AG04450 (cell line): ENCODE measurements at regions not wholly inside any gene's neighbourhood (a gene's known extent, or its start where the extent isn't known, plus 50 kb on each side); places are given as distances from the start of the nearest gene placed in this dataset.

Experiments used
- CTCF ChIA-PET: fragments of 300-600, 350-600 bp; formaldehyde crosslinking; extraction: SDS; loops from one replicate; lab custom pipeline; 2022; ENCODE audit warnings: antibody characterized with exemption, inconsistent platforms; lab: Charles Lee
- POLR2A ChIA-PET: fragments of 350-600 bp; formaldehyde crosslinking; extraction: SDS; loops from one replicate; lab custom pipeline; 2021; ENCODE audit warnings: antibody characterized with exemption, inconsistent platforms; lab: Yijun Ruan, JAX
- DNase-seq: peaks from one replicate; pipeline ENCODE4 v3.0.0-alpha.2; 2011; ENCODE audit warnings: low read depth, low spot score
- H3K27ac ChIP-seq: one replicate; pipeline ENCODE4 v1.5.1; 2012; ENCODE audit warnings: low read depth, low read length, control low read depth
- H3K27me3 ChIP-seq: one replicate; pipeline ENCODE4 v1.6.0; 2012; ENCODE audit warnings: low read length; ENCODE audit not compliant: control insufficient read depth, insufficient read depth
- H3K4me3 ChIP-seq: 2 replicates; pipeline ENCODE4 v1.5.1; 2011; ENCODE audit warnings: mild to moderate bottlenecking, low read depth, low read length, control low read depth
- H3K9me3 ChIP-seq: 2 replicates; pipeline ENCODE4 v1.5.1; 2012; ENCODE audit warnings: low read length; ENCODE audit not compliant: control insufficient read depth, insufficient read depth
- TF ChIP-seq, protein P1 (sequence below): IDR thresholded peaks from 2 replicates; pipeline ENCODE4 v1.5.1; 2011; ENCODE audit warnings: low read depth, low read length, control low read depth, inconsistent platforms

DNA sequence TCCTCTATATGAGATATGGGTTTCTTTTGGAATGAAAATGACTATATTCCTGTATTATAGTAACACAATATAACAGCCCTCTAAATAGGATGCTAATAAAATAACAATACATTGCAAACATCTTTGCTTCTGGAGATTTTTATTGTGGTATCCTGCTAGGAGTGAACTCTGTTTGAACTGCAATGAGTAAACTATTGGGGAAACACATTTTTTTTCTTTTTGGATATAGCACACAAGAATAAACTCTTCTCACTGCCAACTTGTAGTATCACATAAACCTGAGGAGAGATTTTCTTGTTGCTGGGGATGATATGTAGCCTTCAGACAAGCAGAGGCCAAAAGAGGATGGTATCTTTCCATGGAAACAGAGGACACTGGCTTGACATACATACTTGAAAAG lies 238.2 kb downstream of the C4orf33 start:
- TF ChIP-seq, protein P1, sequence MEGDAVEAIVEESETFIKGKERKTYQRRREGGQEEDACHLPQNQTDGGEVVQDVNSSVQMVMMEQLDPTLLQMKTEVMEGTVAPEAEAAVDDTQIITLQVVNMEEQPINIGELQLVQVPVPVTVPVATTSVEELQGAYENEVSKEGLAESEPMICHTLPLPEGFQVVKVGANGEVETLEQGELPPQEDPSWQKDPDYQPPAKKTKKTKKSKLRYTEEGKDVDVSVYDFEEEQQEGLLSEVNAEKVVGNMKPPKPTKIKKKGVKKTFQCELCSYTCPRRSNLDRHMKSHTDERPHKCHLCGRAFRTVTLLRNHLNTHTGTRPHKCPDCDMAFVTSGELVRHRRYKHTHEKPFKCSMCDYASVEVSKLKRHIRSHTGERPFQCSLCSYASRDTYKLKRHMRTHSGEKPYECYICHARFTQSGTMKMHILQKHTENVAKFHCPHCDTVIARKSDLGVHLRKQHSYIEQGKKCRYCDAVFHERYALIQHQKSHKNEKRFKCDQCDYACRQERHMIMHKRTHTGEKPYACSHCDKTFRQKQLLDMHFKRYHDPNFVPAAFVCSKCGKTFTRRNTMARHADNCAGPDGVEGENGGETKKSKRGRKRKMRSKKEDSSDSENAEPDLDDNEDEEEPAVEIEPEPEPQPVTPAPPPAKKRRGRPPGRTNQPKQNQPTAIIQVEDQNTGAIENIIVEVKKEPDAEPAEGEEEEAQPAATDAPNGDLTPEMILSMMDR = no peak
- Histone ChIP-seq H3K4me3 (no peak overlapping the region), H3K27ac (no peak overlapping the region), H3K9me3 (no peaks in the 10 kb centered on the region), H3K27me3 (no peaks in the 10 kb centered on the region)
- no peak for DNase-seq
- ChIA-PET CTCF (no interaction called here), POLR2A (no interaction called here)

DNA sequence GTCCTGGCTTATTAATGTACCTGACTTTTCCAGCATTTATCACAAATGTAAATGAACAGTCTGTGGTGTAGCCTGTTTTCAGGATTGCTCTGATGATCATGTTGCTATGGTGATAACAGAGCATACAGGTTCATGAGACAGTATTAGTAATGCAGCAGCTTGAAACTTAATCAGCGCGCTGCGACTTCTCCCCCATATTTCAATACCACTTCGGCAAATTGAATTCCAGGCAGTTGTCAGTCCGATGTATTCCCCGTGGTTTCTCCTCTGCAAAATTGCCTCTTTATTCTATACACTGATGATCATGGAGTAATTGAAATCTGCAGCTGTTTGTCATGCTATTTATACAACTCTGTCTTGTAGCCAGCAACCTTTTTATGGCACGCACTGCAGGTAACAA lies 239.3 kb downstream of the C4orf33 start:
- TF ChIP-seq, protein P1 = no peak
- no peaks in the 10 kb centered on the region for H3K27me3 ChIP-seq
- CTCF ChIA-PET = no interaction called here
- H3K4me3 ChIP-seq = no peak overlapping the region
- DNase-seq = no peak
- H3K27ac ChIP-seq = no peak overlapping the region
- POLR2A ChIA-PET = no interaction called here
- H3K9me3 ChIP-seq = no peaks in the 10 kb centered on the region

DNA sequence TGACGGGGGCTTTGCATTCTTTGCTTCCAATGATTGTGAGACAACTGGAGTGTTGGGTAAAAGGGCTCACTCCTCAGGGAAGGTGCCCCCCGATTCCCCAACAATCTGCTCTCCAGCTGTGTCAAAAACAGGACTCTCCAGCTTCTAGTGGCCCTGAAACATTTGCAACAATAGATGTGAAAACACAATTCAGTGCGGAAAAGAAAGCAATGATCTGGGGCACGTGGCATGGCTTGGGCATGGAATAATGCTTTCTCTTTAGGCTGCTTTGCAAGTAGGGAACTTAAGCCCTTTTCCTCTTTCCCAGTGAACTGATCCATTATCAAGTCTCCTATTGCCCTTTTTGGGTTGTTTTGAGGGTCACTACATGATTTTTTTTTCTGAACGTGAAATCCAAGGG lies 239.9 kb downstream of the C4orf33 start:
- H3K9me3 ChIP-seq = no peaks in the 10 kb centered on the region
- no peak overlapping the region for H3K27ac ChIP-seq
- TF ChIP-seq, protein P1 = no peak
- ChIA-PET CTCF (no interaction called here), POLR2A (no interaction called here)
- no peaks in the 10 kb centered on the region for H3K27me3 ChIP-seq
- DNase-seq = no peak
- no peak overlapping the region for H3K4me3 ChIP-seq

DNA sequence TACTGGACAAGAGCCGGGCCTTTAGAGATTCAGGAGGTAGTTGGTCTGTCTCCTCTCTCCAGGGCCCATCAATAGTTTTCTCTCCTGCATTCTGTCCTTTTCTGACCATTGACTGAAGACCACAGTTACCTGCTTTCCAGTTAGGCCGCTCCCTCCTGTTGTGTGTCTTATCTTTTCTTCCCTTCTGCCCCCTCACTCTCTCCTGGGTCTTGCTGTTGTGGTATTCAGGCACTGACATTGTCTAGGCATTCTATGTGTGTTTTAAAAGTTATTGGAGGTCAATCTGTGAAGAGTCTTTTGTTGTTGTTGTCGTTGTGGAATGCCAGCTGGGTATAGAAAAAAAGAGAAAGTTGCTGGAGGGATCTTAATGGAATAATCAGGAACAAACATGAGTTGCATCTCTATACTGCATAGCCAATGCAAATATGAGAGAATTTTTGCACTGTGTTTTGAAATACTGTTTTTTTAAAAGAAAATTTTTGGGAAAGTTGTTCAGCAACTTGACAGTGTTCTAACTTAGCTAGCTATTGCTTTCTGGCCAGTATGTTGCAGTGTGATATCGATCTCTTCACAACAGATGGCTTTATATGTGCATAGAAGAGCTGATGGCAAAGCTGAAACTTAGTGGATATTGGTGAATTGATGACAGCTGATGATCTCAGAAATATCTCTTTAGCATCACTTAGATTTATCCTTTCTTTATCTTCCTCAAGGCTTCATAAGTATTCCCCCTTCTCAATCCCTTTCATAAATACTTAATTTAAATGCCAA lies 240.7 kb downstream of the C4orf33 start:
- H3K4me3 ChIP-seq = no peak overlapping the region
- TF ChIP-seq, protein P1 = no peak
- H3K27ac ChIP-seq = no peak overlapping the region
- no peaks in the 10 kb centered on the region for H3K27me3 ChIP-seq
- ChIA-PET CTCF (no interaction called here), POLR2A (no interaction called here)
- no peak for DNase-seq
- no peaks in the 10 kb centered on the region for H3K9me3 ChIP-seq

DNA sequence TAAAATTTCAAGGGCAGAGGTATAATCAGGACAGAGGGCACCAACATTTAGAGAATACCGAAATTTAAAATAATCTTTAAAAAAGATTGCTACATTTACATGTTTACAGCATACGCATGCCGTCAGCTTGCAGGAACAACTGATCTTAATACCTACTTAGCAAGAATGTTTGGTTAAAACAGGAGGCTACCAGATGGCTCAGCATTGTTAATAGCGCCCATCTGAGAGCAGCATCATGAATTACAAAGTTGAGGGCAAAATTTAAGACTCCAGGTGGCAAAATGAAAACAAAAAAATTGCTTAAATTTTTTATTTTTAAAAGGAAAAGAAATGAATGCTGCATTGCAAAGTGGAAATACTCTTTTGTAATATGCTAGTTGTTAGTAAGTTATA lies 241.3 kb downstream of the C4orf33 start:
- POLR2A ChIA-PET = no interaction called here
- Histone ChIP-seq H3K27ac (no peak overlapping the region), H3K27me3 (no peaks in the 10 kb centered on the region), H3K4me3 (no peak overlapping the region), H3K9me3 (no peaks in the 10 kb centered on the region)
- CTCF ChIA-PET = no interaction called here
- TF ChIP-seq, protein P1 = no peak
- DNase-seq = no peak
